ENCODE measurements at regions not wholly inside any gene's neighbourhood (a gene's known extent, or its start where the extent isn't known, plus 50 kb on each side); places are given as distances from the start of the nearest gene placed in this dataset.

GRCh38 chr11:134675983-134676382 lies 263.9 kb upstream of the B3GAT1 start:
- no peak for TF ChIP-seq EZH2phosphoT487 (IDR thresholded peaks at IDR 0.05; ENCODE audit: low read depth)
- TF ChIP-seq, protein P1, sequence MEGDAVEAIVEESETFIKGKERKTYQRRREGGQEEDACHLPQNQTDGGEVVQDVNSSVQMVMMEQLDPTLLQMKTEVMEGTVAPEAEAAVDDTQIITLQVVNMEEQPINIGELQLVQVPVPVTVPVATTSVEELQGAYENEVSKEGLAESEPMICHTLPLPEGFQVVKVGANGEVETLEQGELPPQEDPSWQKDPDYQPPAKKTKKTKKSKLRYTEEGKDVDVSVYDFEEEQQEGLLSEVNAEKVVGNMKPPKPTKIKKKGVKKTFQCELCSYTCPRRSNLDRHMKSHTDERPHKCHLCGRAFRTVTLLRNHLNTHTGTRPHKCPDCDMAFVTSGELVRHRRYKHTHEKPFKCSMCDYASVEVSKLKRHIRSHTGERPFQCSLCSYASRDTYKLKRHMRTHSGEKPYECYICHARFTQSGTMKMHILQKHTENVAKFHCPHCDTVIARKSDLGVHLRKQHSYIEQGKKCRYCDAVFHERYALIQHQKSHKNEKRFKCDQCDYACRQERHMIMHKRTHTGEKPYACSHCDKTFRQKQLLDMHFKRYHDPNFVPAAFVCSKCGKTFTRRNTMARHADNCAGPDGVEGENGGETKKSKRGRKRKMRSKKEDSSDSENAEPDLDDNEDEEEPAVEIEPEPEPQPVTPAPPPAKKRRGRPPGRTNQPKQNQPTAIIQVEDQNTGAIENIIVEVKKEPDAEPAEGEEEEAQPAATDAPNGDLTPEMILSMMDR (IDR thresholded peaks at IDR 0.05; ENCODE audit: low read depth, low read length) = no peak
